Thoracic aorta (tissue), 2 donors: ENCODE measurements at regions not wholly inside any gene's neighbourhood (a gene's known extent, or its start where the extent isn't known, plus 50 kb on each side); places are given as distances from the start of the nearest gene placed in this dataset.

Source experiments
- ATAC-seq: fragments of 150-250 bp; one replicate; pipeline ENCODE4 v1.8.0; 2017; ENCODE audit warnings: low read depth; ENCODE audit not compliant: insufficient number of reproducible peaks, low FRiP score
- DNase-seq: peaks from one replicate; pipeline ENCODE4 v3.0.0-alpha.2; 2020; ENCODE audit warnings: low spot score
- H3K27ac ChIP-seq, 2 donors: fragments of 200-600 bp; sonication (generic); 1 replicate in 1 of 2; 2 replicates in 1 of 2; pipeline ENCODE4 v1.5.1; 2016; ENCODE audit warnings: mild to moderate bottlenecking in 2 of 2, moderate library complexity in 2 of 2
- H3K27me3 ChIP-seq: fragments of 200-600 bp; sonication (generic); replicated peaks from 2 replicates; pipeline ENCODE4 v1.6.0; 2016; ENCODE audit warnings: mild to moderate bottlenecking; ENCODE audit not compliant: insufficient read depth
- H3K36me3 ChIP-seq: fragments of 200-600 bp; sonication (generic); one replicate; pipeline ENCODE4 v1.5.1; 2016
- H3K4me1 ChIP-seq, 2 donors: fragments of 200-600 bp; sonication (generic); 1 replicate in 1 of 2; 2 replicates in 1 of 2; pipeline versions ENCODE4 v1.5.1 to v1.6.0; 2016; ENCODE audit warnings: low read depth in 2 of 2, mild to moderate bottlenecking in 1 of 2; ENCODE audit not compliant: control insufficient read depth in 1 of 2
- H3K4me3 ChIP-seq: fragments of 200-600 bp; sonication (generic); 2 replicates; pipeline ENCODE4 v1.5.1; 2016; ENCODE audit warnings: mild to moderate bottlenecking
- H3K9me3 ChIP-seq: fragments of 200-600 bp; sonication (generic); 2 replicates; pipeline ENCODE4 v1.5.1; 2016
- TF ChIP-seq, protein P1 (sequence below): fragments of 200-600 bp; sonication (generic); IDR thresholded peaks from one replicate; pipeline ENCODE4 v1.5.1; 2019; ENCODE audit warnings: antibody characterized with exemption

- Histone ChIP-seq H3K9me3 (no peaks in the 10 kb centered on the region), H3K27ac (no peak overlapping the region), H3K27me3 (no peaks in the 10 kb centered on the region), H3K36me3 (no peaks in the 10 kb centered on the region), H3K4me1 (no peaks in the 10 kb centered on the region), H3K4me3 (no peak overlapping the region)
- DNase-seq (no peak), ATAC-seq (no peak)
- TF ChIP-seq, protein P1, sequence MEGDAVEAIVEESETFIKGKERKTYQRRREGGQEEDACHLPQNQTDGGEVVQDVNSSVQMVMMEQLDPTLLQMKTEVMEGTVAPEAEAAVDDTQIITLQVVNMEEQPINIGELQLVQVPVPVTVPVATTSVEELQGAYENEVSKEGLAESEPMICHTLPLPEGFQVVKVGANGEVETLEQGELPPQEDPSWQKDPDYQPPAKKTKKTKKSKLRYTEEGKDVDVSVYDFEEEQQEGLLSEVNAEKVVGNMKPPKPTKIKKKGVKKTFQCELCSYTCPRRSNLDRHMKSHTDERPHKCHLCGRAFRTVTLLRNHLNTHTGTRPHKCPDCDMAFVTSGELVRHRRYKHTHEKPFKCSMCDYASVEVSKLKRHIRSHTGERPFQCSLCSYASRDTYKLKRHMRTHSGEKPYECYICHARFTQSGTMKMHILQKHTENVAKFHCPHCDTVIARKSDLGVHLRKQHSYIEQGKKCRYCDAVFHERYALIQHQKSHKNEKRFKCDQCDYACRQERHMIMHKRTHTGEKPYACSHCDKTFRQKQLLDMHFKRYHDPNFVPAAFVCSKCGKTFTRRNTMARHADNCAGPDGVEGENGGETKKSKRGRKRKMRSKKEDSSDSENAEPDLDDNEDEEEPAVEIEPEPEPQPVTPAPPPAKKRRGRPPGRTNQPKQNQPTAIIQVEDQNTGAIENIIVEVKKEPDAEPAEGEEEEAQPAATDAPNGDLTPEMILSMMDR = no peak
Measured at GRCh38 chr6:23091795-23092194, 522.4 kb downstream of the HDGFL1 start.

GRCh38 chr6:23096876-23097275 lies 527.5 kb downstream of the HDGFL1 start:
- no peaks in the 10 kb centered on the region for H3K36me3 ChIP-seq
- TF ChIP-seq, protein P1 = no peak
- H3K27me3 ChIP-seq = no peaks in the 10 kb centered on the region
- no peak for DNase-seq
- H3K27ac ChIP-seq = no peak overlapping the region
- no peaks in the 10 kb centered on the region for H3K9me3 ChIP-seq
- no peaks in the 10 kb centered on the region for H3K4me1 ChIP-seq
- no peak overlapping the region for H3K4me3 ChIP-seq
- ATAC-seq = no peak

DNA sequence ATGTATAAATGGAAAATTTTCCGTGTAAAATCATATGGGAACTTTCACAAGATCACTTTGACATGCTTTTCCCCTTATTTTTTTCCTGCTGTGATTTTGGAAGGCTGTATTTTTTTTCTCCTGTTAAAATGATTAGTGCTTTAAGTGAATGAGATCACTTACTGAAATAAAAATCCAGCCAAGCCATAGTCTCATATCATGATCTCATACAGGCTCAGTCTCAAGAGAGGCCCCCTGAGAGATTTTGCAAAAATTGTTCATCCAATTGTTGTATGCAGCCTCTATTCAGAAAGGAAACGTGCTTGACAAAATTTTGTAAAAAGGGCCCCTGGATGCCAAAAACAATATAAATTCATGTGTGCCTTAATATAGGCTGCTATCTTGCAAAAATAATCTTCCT lies 528.2 kb downstream of the HDGFL1 start:
- TF ChIP-seq, protein P1 = no peak
- Histone ChIP-seq H3K27me3 (no peaks in the 10 kb centered on the region), H3K4me1 (no peaks in the 10 kb centered on the region), H3K9me3 (no peaks in the 10 kb centered on the region), H3K4me3 (no peak overlapping the region), H3K36me3 (no peaks in the 10 kb centered on the region), H3K27ac (no peak overlapping the region)
- no peak for ATAC-seq
- no peak for DNase-seq

- Histone ChIP-seq H3K27me3 (no peaks in the 10 kb centered on the region), H3K9me3 (no peaks in the 10 kb centered on the region), H3K36me3 (no peaks in the 10 kb centered on the region), H3K4me1 (no peaks in the 10 kb centered on the region), H3K27ac (no peak overlapping the region), H3K4me3 (no peak overlapping the region)
- ATAC-seq = no peak
- no peak for DNase-seq
- TF ChIP-seq, protein P1 = no peak
Measured at GRCh38 chr6:23106951-23107350, 537.6 kb downstream of the HDGFL1 start.

DNA sequence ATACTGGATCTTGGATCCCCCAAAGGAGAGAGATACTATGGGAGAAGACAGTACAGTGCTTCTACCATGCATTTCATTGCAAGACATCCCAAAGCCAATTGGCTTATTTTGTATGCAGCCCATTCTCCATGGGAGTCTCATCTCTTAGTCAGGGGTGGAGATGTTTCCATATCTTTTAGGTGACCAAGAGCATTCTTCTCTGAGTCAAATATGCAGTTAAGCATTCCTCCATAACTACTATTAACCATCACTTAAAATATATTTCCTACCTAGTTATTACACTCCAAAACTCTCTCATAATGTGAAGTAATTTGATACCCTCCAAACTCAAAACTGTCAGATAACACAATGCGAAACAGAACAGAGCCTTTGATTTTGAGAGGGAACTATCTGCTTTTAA lies 542.6 kb downstream of the HDGFL1 start:
- no peaks in the 10 kb centered on the region for H3K27me3 ChIP-seq
- peaks cover 7% of the 10 kb centered on the region for H3K9me3 ChIP-seq
- H3K36me3 ChIP-seq = no peaks in the 10 kb centered on the region
- H3K4me1 ChIP-seq = no peaks in the 10 kb centered on the region
- ATAC-seq (no peak), DNase-seq (no peak)
- TF ChIP-seq, protein P1 = no peak
- H3K27ac ChIP-seq = no peak overlapping the region
- H3K4me3 ChIP-seq = no peak overlapping the region
